HG03354 (cell line): ENCODE measurements at regions not wholly inside any gene's neighbourhood (a gene's known extent, or its start where the extent isn't known, plus 50 kb on each side); places are given as distances from the start of the nearest gene placed in this dataset.
"Not testable (repeated sequence)": the region's sequence is repeated elsewhere in the genome, so short reads cannot be mapped to it uniquely, and the experiment has no call there.

Source experiments
- ATAC-seq: cut with Tn5 transposase; IDR thresholded peaks from one replicate; pipeline ENCODE4 v1.9.1; 2021; ENCODE audit warnings: mild to moderate bottlenecking; ENCODE audit not compliant: unreplicated experiment, poor library complexity, severe bottlenecking

- ATAC-seq: no peak
Observed at GRCh38 chr3:17832016-17832415, 89.6 kb upstream of the TBC1D5 start.

GRCh38 chr3:17831366-17831765 is 88.9 kb upstream of the TBC1D5 start:
- ATAC-seq: no peak

GRCh38 chr3:17830788-17831187 is 88.4 kb upstream of the TBC1D5 start:
- ATAC-seq: no peak

GRCh38 chr3:17828388-17828787 is 86.0 kb upstream of the TBC1D5 start:
- ATAC-seq: no peak

- no peak for ATAC-seq
Observed at GRCh38 chr3:17825298-17825697, 82.9 kb upstream of the TBC1D5 start.

GRCh38 chr3:17823816-17824215 is 81.4 kb upstream of the TBC1D5 start:
- no peak for ATAC-seq

GRCh38 chr3:17823036-17823435 is 80.6 kb upstream of the TBC1D5 start:
- no peak for ATAC-seq

GRCh38 chr3:17820704-17821103 is 78.3 kb upstream of the TBC1D5 start:
- no peak for ATAC-seq

GRCh38 chr3:17820275-17820674 is 77.8 kb upstream of the TBC1D5 start:
- no peak for ATAC-seq

GRCh38 chr3:17817973-17818372 is 75.5 kb upstream of the TBC1D5 start:
- not testable (repeated sequence) for ATAC-seq

GRCh38 chr3:17817545-17817944 is 75.1 kb upstream of the TBC1D5 start:
- no peak for ATAC-seq

GRCh38 chr3:17816839-17817238 is 74.4 kb upstream of the TBC1D5 start:
- not testable (repeated sequence) for ATAC-seq

GRCh38 chr3:17812328-17812727 is 69.9 kb upstream of the TBC1D5 start:
- not testable (repeated sequence) for ATAC-seq

GRCh38 chr3:17811646-17812045 is 69.2 kb upstream of the TBC1D5 start:
- ATAC-seq: no peak

- no peak for ATAC-seq
Observed at GRCh38 chr3:17810759-17811158, 68.3 kb upstream of the TBC1D5 start.

- ATAC-seq: no peak
Observed at GRCh38 chr3:17808994-17809393, 66.6 kb upstream of the TBC1D5 start.

- ATAC-seq: no peak
Observed at GRCh38 chr3:17806876-17807275, 64.4 kb upstream of the TBC1D5 start.

- ATAC-seq: no peak
Observed at GRCh38 chr3:17806201-17806600, 63.8 kb upstream of the TBC1D5 start.

- no peak for ATAC-seq
Observed at GRCh38 chr3:17805461-17805940, 63.1 kb upstream of the TBC1D5 start.

GRCh38 chr3:17802950-17803349 is 60.5 kb upstream of the TBC1D5 start:
- peak; percentile 57 for ATAC-seq

- no peak for ATAC-seq
Observed at GRCh38 chr3:17801131-17801530, 58.7 kb upstream of the TBC1D5 start.

- no peak for ATAC-seq
Observed at GRCh38 chr3:17800232-17800631, 57.8 kb upstream of the TBC1D5 start.
